ENCODE measurements at regions not wholly inside any gene's neighbourhood (a gene's known extent, or its start where the extent isn't known, plus 50 kb on each side); places are given as distances from the start of the nearest gene placed in this dataset.

- DNase-seq: no peak
These were observed 914.0 kb upstream of the ALCAM start for GRCh38 chr3:104452697-104453096.

DNA sequence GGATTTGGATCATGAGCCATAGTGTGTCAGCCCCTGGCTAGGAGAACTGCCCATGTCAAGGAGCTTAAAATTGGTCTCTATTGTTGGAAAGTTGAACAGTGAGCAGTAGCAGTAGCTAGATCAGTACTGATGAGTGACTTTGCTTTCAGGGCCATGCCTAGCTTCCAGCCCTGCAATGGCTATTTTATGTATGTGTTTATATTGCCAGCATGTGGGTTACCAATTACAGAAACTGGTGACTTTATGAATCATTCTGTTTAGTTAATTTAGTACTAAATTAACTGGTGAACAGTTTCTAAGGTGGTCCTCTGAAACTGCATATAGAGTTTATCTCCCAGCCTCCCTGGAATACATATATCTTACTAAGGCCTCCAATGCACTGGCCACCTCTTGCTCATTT is 908.1 kb upstream of the ALCAM start:
- no peak for DNase-seq

- DNase-seq: peak in 10 of 56 donors; percentile 1 to 48 (median 16)
These were observed 906.0 kb upstream of the ALCAM start for GRCh38 chr3:104460477-104461406.

DNA sequence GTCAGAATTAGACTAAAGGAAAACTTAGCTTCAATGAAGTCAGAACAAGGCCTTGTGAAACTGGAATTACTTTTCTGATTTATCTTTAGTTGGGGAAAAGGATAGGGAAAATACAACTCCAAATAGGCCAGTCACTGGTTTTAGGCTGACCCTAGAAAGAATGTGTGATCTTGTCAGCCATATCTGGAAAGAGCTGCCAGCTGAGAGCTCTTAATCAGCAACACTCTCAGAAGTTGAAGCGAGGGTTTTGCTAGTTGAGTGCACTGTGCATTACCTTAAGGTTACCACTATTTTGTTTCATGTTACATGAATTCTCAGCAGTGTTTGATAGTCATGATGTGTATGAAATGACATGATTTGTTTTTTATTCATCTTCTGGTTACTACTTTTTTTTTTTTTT is 905.3 kb upstream of the ALCAM start:
- DNase-seq: no peak

- DNase-seq: no peak
These were observed 894.5 kb upstream of the ALCAM start for GRCh38 chr3:104472221-104472620.

- no peak for DNase-seq
These were observed 892.7 kb upstream of the ALCAM start for GRCh38 chr3:104474011-104474410.

DNA sequence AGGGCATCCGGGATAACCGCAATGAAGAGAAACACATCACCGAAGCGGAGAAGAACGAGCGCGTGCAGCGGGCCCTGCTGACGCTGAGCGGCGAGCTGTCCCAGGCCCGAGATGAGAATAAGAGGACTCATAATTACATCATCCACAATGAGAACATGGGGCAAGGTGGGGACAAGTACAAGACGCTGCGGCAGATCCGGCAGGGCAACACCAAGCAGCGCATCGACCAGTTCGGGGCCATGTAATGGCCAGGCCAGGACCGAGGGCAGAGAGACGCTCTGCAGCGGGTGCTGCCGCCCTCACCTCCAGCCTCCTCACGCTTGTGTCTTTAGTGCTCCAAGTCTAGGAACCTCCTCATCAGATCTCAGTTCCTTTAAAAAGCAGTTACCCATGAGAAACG is 863.7 kb upstream of the ALCAM start:
- no peak for DNase-seq

- DNase-seq: no peak
These were observed 856.4 kb upstream of the ALCAM start for GRCh38 chr3:104510131-104510849.

DNA sequence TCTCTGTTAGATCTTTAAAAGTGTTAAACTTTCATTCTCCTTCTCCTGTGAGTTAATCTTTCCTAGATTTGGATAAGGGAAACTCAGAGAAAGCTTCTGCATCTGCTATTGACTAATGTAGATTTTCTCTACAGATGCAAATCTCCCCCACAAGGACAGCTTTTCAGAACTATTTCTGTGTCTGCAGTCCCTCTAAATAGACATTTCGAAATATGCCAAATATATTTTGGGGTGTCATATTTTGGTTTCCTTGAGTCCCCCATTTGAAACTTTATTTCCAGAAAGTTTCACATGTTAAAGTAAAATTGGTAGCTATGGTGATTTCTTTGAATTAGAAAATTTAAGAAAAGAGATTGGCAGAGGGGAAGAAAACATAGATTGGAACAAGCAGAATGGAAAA is 852.3 kb upstream of the ALCAM start:
- no peak for DNase-seq

DNA sequence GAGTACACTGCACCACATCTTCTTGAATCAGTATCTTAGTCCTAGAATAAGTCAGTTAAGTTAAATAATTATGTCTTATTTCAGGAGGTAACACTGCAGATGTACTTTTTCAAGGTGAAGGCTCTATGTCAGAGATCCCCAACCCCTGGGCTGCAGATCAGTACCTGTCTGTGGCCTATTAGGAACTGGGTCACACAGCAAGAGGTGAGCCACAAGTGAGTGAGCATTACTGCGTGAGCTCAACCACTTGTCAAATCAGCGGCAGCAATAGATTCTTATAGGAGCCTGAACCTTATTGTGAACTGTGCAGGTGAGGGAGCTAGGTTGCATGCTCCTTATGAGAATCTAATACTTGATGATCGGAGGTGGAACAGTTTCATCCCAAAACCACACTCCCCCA is 851.9 kb upstream of the ALCAM start:
- no peak for DNase-seq

- DNase-seq: no peak
These were observed 847.6 kb upstream of the ALCAM start for GRCh38 chr3:104519068-104519467.

GRCh38 chr3:104519468-104520227 is 847.1 kb upstream of the ALCAM start:
- no peak for DNase-seq

DNA sequence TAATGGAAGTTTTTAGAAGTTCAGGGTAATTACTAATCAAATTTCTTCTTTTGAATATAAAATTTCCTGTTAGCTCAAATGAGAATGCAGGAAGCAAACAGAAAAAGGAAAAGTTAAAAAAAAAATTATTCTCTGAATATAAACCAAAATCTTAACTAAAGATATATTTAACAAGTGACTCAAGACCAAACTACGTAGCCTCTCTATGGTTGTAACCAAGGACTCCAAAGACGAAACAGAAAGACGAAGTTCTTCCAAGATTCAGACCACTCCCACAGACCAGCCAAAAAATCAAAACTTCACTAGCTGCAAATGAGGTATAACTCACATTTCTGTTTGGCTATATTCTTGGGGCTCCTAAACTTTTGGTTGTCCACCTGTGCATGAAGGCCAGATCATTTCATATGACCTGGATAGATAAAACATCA is 846.5 kb upstream of the ALCAM start:
- DNase-seq: no peak

- peak in 4 of 56 donors; percentile 4 to 22 (median 10) for DNase-seq
These were observed 844.9 kb upstream of the ALCAM start for GRCh38 chr3:104521606-104522336.

DNA sequence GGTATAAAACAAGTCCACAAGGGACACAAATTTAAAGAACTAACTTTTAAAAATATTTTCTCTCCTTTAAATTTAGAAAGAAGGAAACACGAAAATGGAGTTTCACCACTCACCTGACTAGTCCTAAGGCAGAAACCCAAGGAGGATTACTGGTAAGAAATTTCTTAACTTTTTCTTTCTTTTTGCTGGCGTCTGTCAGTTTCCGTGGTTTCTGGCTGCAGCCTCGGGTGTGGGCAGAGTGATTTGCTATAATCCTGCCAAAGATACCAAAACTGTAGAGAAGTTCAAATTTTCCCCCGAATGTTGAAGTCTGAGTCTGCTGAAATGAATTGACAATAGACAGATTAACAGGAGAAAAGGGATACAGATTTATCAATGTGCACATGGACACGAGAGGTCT is 843.6 kb upstream of the ALCAM start:
- no peak for DNase-seq

- no peak for DNase-seq
These were observed 839.8 kb upstream of the ALCAM start for GRCh38 chr3:104526901-104527401.

- DNase-seq: no peak
These were observed 835.8 kb upstream of the ALCAM start for GRCh38 chr3:104530934-104531333.

DNA sequence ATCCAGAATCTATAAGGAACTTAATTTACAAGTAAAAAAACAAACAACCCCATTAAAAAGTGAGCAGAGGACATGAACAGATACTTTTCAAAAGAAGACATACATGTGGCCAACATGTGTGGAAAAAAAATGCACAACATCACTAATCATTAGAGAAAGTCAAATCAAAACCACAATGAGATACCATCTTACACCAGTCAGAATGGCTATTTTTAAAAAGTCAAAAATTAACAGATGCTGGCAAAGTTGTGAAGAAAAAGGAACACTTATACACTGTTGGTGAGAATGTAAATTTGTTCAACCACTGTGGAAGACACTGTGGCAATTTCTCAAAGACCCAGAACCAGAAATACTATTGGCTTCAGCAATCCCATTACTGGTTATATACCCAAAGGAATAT is 830.0 kb upstream of the ALCAM start:
- no peak for DNase-seq

GRCh38 chr3:104537323-104537722 is 829.4 kb upstream of the ALCAM start:
- DNase-seq: no peak

- no peak for DNase-seq
These were observed 820.4 kb upstream of the ALCAM start for GRCh38 chr3:104546301-104546700.

DNA sequence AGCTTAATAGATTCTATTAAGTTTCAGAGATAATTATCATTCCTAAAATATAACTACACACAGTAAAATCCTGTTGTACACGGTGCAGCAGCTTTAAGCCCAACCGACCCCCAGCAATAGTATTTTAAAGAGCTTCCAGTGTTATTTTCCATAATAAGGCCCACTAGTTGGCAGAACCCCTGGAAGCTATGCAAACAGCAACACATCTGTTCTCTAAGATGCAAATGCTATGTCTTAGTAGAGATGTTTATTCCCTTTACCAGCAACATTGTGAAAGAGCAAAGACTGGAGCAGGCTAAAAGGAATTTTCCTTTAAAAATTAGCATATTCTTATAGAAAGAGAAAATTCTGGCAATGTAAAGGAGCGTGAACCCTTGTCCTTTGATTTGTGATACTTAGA is 819.7 kb upstream of the ALCAM start:
- no peak for DNase-seq

Measured in amygdala (tissue), 56 donors.